ENCODE measurements at regions not wholly inside any gene's neighbourhood (a gene's known extent, or its start where the extent isn't known, plus 50 kb on each side); places are given as distances from the start of the nearest gene placed in this dataset.

- intact Hi-C loops (cut with DNase I, micrococcal nuclease) = no loop called here
- peak; percentile 75 for ATAC-seq
- DNase-seq = peak in 1 of 2 donors; percentile 15
Observed at GRCh38 chr2:51710222-51710621, 678.3 kb upstream of the NRXN1 start.

- DNase-seq (no peak), ATAC-seq (no peak)
- intact Hi-C loops (cut with DNase I, micrococcal nuclease) = no loop called here
Observed at GRCh38 chr2:51707625-51708024, 675.7 kb upstream of the NRXN1 start.

GRCh38 chr2:51706220-51706619, 674.3 kb upstream of the NRXN1 start:
- intact Hi-C loops (cut with DNase I, micrococcal nuclease) = no loop called here
- no peak for DNase-seq
- ATAC-seq = no peak

- ATAC-seq (no peak), DNase-seq (no peak)
- intact Hi-C loops (cut with DNase I, micrococcal nuclease) = no loop called here
Observed at GRCh38 chr2:51705417-51705816, 673.5 kb upstream of the NRXN1 start.

GRCh38 chr2:51698021-51698420, 666.1 kb upstream of the NRXN1 start:
- intact Hi-C loops (cut with DNase I, micrococcal nuclease) = no loop called here
- DNase-seq (peak; percentile 5 to 23), ATAC-seq (peak; percentile 100)

GRCh38 chr2:51697095-51697494, 665.2 kb upstream of the NRXN1 start:
- ATAC-seq (peak; percentile 67), DNase-seq (no peak)
- intact Hi-C loops (cut with DNase I, micrococcal nuclease) = no loop called here

- no peak for DNase-seq
- intact Hi-C loops (cut with DNase I, micrococcal nuclease) = no loop called here
- ATAC-seq = no peak
Observed at GRCh38 chr2:51695531-51695930, 663.6 kb upstream of the NRXN1 start.

- intact Hi-C loops (cut with DNase I, micrococcal nuclease) = no loop called here
- ATAC-seq = no peak
- no peak for DNase-seq
Observed at GRCh38 chr2:51693640-51694039, 661.7 kb upstream of the NRXN1 start.

GRCh38 chr2:51681854-51682253, 649.9 kb upstream of the NRXN1 start:
- DNase-seq = no peak
- ATAC-seq = no peak
- intact Hi-C loops (cut with DNase I, micrococcal nuclease) = no loop called here

GRCh38 chr2:51673628-51674027, 641.7 kb upstream of the NRXN1 start:
- ATAC-seq (no peak), DNase-seq (no peak)
- intact Hi-C loops (cut with DNase I, micrococcal nuclease) = no loop called here

- DNase-seq (no peak), ATAC-seq (no peak)
- intact Hi-C loops (cut with DNase I, micrococcal nuclease) = no loop called here
Observed at GRCh38 chr2:51667679-51668078, 635.7 kb upstream of the NRXN1 start.

- DNase-seq (no peak), ATAC-seq (no peak)
- intact Hi-C loops (cut with DNase I, micrococcal nuclease) = no loop called here
Observed at GRCh38 chr2:51662187-51662586, 630.3 kb upstream of the NRXN1 start.

GRCh38 chr2:51657849-51658248, 625.9 kb upstream of the NRXN1 start:
- ATAC-seq (no peak), DNase-seq (no peak)
- intact Hi-C loops (cut with DNase I, micrococcal nuclease) = no loop called here

GRCh38 chr2:51650769-51651168, 618.8 kb upstream of the NRXN1 start:
- ATAC-seq (no peak), DNase-seq (no peak)
- intact Hi-C loops (cut with DNase I, micrococcal nuclease) = no loop called here

- intact Hi-C loops (cut with DNase I, micrococcal nuclease) = no loop called here
- ATAC-seq (no peak), DNase-seq (no peak)
Observed at GRCh38 chr2:51649366-51649765, 617.4 kb upstream of the NRXN1 start.

- DNase-seq = no peak
- ATAC-seq = no peak
- intact Hi-C loops (cut with DNase I, micrococcal nuclease) = no loop called here
Observed at GRCh38 chr2:51638811-51639210, 606.9 kb upstream of the NRXN1 start.

- DNase-seq (no peak), ATAC-seq (no peak)
- intact Hi-C loops (cut with DNase I, micrococcal nuclease) = no loop called here
Observed at GRCh38 chr2:51633073-51633472, 601.1 kb upstream of the NRXN1 start.

GRCh38 chr2:51629406-51629805, 597.5 kb upstream of the NRXN1 start:
- ATAC-seq (no peak), DNase-seq (no peak)
- intact Hi-C loops (cut with DNase I, micrococcal nuclease) = no loop called here

- intact Hi-C loops (cut with DNase I, micrococcal nuclease) = no loop called here
- DNase-seq (no peak), ATAC-seq (no peak)
Observed at GRCh38 chr2:51628917-51629316, 597.0 kb upstream of the NRXN1 start.

GRCh38 chr2:51624995-51625394, 593.1 kb upstream of the NRXN1 start:
- ATAC-seq = no peak
- intact Hi-C loops (cut with DNase I, micrococcal nuclease) = no loop called here
- no peak for DNase-seq

- DNase-seq = no peak
- no peak for ATAC-seq
- intact Hi-C loops (cut with DNase I, micrococcal nuclease) = no loop called here
Observed at GRCh38 chr2:51620796-51621195, 588.9 kb upstream of the NRXN1 start.

GRCh38 chr2:51619961-51620360, 588.0 kb upstream of the NRXN1 start:
- no peak for ATAC-seq
- intact Hi-C loops (cut with DNase I, micrococcal nuclease) = no loop called here
- DNase-seq = no peak

Measured in left colon (tissue), 2 donors.